ENCODE measurements at regions not wholly inside any gene's neighbourhood (a gene's known extent, or its start where the extent isn't known, plus 50 kb on each side); places are given as distances from the start of the nearest gene placed in this dataset.

GRCh38 chr6:163946437-163946836, 531.9 kb downstream of the QKI start:
- intact Hi-C loops (cut with DNase I), result no loop called here
- Histone ChIP-seq H3K9me3 (no peaks in the 10 kb centered on the region), H3K4me3 (no peak overlapping the region), H3K4me1 (peaks cover 0 to 9% (median 3%) of the 10 kb centered on the region in 4 donors), H3K27me3 (no peaks in the 10 kb centered on the region), H3K36me3 (no peaks in the 10 kb centered on the region), H3K27ac (no peak overlapping the region)
- DNase-seq, result peak in 1 of 3 donors; percentile 53
- ATAC-seq, result peak; percentile 47 to 64 (median 50)
- 38% methylated on average over 7 of the region's 7 CpGs for WGBS (ENCODE audit: insufficient coverage, low coverage, low lambda C conversion rate, missing lambda C conversion rate)
- no peak for TF ChIP-seq POLR2A (IDR thresholded peaks at IDR 0.05)

DNA sequence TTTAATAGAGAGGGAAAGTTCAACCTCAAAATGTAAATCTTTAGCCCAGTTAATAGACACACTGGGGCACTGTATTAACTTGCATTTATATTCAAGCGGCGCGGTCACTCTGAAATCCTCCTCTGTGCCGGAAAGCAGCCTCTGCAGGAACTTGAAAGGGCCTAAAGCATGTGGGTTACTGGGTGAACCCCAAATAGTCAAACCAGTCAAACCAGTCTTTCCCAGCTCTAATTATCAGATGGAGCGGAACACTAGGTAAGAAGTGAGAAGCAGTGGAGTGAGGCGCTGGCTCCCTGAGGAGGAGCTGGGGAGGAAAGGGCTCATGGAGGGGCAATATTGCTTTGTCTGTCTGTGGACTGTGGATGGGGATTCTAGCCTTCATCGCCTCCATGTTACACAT, 531.3 kb downstream of the QKI start:
- Histone ChIP-seq H3K27ac (no peak overlapping the region), H3K27me3 (no peaks in the 10 kb centered on the region), H3K36me3 (no peaks in the 10 kb centered on the region), H3K4me3 (no peak overlapping the region), H3K4me1 (peaks cover 0 to 9% (median 3%) of the 10 kb centered on the region in 4 donors), H3K9me3 (no peaks in the 10 kb centered on the region)
- intact Hi-C loops (cut with DNase I), result no loop called here
- 98% methylated on average over 6 of the region's 7 CpGs for WGBS (ENCODE audit: insufficient coverage, low coverage, low lambda C conversion rate, missing lambda C conversion rate)
- ATAC-seq (no peak), DNase-seq (no peak)
- TF ChIP-seq, protein P1, sequence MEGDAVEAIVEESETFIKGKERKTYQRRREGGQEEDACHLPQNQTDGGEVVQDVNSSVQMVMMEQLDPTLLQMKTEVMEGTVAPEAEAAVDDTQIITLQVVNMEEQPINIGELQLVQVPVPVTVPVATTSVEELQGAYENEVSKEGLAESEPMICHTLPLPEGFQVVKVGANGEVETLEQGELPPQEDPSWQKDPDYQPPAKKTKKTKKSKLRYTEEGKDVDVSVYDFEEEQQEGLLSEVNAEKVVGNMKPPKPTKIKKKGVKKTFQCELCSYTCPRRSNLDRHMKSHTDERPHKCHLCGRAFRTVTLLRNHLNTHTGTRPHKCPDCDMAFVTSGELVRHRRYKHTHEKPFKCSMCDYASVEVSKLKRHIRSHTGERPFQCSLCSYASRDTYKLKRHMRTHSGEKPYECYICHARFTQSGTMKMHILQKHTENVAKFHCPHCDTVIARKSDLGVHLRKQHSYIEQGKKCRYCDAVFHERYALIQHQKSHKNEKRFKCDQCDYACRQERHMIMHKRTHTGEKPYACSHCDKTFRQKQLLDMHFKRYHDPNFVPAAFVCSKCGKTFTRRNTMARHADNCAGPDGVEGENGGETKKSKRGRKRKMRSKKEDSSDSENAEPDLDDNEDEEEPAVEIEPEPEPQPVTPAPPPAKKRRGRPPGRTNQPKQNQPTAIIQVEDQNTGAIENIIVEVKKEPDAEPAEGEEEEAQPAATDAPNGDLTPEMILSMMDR (IDR thresholded peaks at IDR 0.05), result no peak
- no peak for TF ChIP-seq POLR2A (IDR thresholded peaks at IDR 0.05)

DNA sequence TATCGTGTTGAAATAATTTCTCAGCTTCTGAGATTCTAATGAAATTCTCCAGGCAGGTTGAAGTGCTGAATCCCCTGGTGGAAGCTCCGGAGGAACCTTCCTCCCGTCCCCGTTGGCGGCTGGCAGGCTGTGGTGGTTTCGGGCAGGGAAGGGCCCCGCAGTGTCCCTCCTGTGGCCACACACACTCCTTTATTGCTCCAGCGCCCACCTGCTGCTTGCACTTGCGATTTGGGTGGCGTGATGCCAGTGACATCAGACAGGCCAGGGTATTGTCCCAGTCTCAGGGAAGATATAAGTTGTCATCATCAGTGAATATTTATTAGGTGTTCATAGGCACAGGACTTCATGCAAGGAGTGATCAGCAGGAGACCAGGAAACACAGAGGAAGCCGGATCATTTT, 530.4 kb downstream of the QKI start:
- intact Hi-C loops (cut with DNase I), result no loop called here
- Histone ChIP-seq H3K27me3 (no peaks in the 10 kb centered on the region), H3K36me3 (no peaks in the 10 kb centered on the region), H3K27ac (no peak overlapping the region), H3K9me3 (no peaks in the 10 kb centered on the region), H3K4me3 (no peak overlapping the region), H3K4me1 (peaks cover 0 to 9% (median 3%) of the 10 kb centered on the region in 4 donors)
- no peak for TF ChIP-seq POLR2A (IDR thresholded peaks at IDR 0.05)
- TF ChIP-seq, protein P1 (IDR thresholded peaks at IDR 0.05), result no peak
- no peak for DNase-seq
- ATAC-seq, result no peak
- 76% methylated on average over 8 of the region's 11 CpGs for WGBS (ENCODE audit: insufficient coverage, low coverage, low lambda C conversion rate, missing lambda C conversion rate)

- DNase-seq, result peak in 1 of 3 donors; percentile 51
- intact Hi-C loops (cut with DNase I), result no loop called here
- Histone ChIP-seq H3K36me3 (no peaks in the 10 kb centered on the region), H3K9me3 (no peaks in the 10 kb centered on the region), H3K4me3 (no peak overlapping the region), H3K27me3 (no peaks in the 10 kb centered on the region), H3K27ac (no peak overlapping the region), H3K4me1 (peaks cover 0 to 9% (median 3%) of the 10 kb centered on the region in 4 donors)
- no peak for TF ChIP-seq POLR2A (IDR thresholded peaks at IDR 0.05)
- WGBS (ENCODE audit: insufficient coverage, low coverage, low lambda C conversion rate, missing lambda C conversion rate), result 46% methylated on average over 13 of the region's 16 CpGs
- peak in 3 of 4 donors; percentile 26 to 54 (median 26) for ATAC-seq
Observed at GRCh38 chr6:163943607-163944385, 529.3 kb downstream of the QKI start.

DNA sequence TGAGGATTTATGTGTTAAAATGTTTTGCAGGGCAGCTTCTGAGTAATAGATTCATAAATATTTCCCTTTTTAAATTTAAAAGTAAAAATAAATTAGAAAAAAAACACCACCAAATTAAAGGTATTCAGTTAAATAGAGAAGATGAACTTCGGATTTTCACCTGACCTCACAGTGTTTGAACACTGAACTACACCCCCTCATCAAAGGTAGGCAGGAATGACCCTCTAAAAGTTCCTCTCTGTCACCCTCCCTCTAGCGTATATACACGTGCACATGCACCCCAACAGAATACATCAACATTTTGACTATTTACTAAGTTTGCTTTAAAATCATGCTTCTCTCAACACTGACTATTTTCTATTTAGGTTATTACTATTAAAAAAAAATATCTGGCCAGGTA, 528.3 kb downstream of the QKI start:
- H3K27me3 ChIP-seq, result no peaks in the 10 kb centered on the region
- no peaks in the 10 kb centered on the region for H3K9me3 ChIP-seq
- H3K27ac ChIP-seq, result no peak overlapping the region
- 18% methylated on average over 3 of the region's 3 CpGs for WGBS (ENCODE audit: insufficient coverage, low coverage, low lambda C conversion rate, missing lambda C conversion rate)
- TF ChIP-seq, protein P1 (IDR thresholded peaks at IDR 0.05), result no peak
- TF ChIP-seq POLR2A (IDR thresholded peaks at IDR 0.05), result no peak
- no peaks in the 10 kb centered on the region for H3K36me3 ChIP-seq
- peaks cover 0 to 9% (median 3%) of the 10 kb centered on the region in 4 donors for H3K4me1 ChIP-seq
- H3K4me3 ChIP-seq, result no peak overlapping the region
- DNase-seq (no peak), ATAC-seq (peak; percentile 73 to 80 (median 76))
- intact Hi-C loops (cut with DNase I), result no loop called here
